IMR-90 (cell line): ENCODE measurements at regions not wholly inside any gene's neighbourhood (a gene's known extent, or its start where the extent isn't known, plus 50 kb on each side); places are given as distances from the start of the nearest gene placed in this dataset.

Source experiments
- ATAC-seq: fragments of 200-7000 bp; cut with Tn5 transposase; 2 replicates; pipeline ENCODE4 v1.9.1; 2020; ENCODE audit warnings: low read depth, mild to moderate bottlenecking, moderate library complexity
- BruUV-seq: library from RNA; stranded (reverse); fragments of 400-500 nt; replicated peaks from 2 replicates; lab custom pipeline; 2021; lab: Mats Ljungman, UMichigan
- CTCF ChIA-PET: fragments of 300-600 bp; formaldehyde crosslinking; extraction: SDS; loops from one replicate; lab custom pipeline; 2021; ENCODE audit warnings: antibody characterized with exemption; lab: Yijun Ruan, JAX
- POLR2A ChIA-PET: fragments of 300-600 bp; sonication (Branson Sonifier 250); formaldehyde crosslinking; loops from one replicate; lab custom pipeline; 2022; ENCODE audit warnings: antibody characterized with exemption; ENCODE audit not compliant: unreplicated experiment; lab: Charles Lee
- DNase-seq: peaks from one replicate; pipeline ENCODE4 v3.0.0; 2013
- H2AFZ ChIP-seq: replicated peaks from 2 replicates; pipeline ENCODE3; 2013; ENCODE audit warnings: low read length, mild to moderate bottlenecking; ENCODE audit not compliant: poor library complexity
- H2AK5ac ChIP-seq: 2 replicates; pipeline ENCODE4 v1.6.1; 2013; ENCODE audit warnings: low read depth, low read length, inconsistent platforms
- H2AK9ac ChIP-seq: replicated peaks from 2 replicates; pipeline ENCODE3; 2013; ENCODE audit warnings: mild to moderate bottlenecking, low read depth, low read length, moderate library complexity; ENCODE audit not compliant: poor library complexity
- H2BK120ac ChIP-seq: 2 replicates; pipeline ENCODE4 v1.6.1; 2013; ENCODE audit warnings: low read depth, low read length, inconsistent platforms
- H2BK15ac ChIP-seq: 3 replicates; pipeline ENCODE4 v1.6.1; 2013; ENCODE audit warnings: low read depth, low read length, inconsistent platforms
- H2BK20ac ChIP-seq: 2 replicates; pipeline ENCODE4 v1.6.1; 2013; ENCODE audit warnings: low read depth, mild to moderate bottlenecking, inconsistent platforms, low read length, moderate library complexity
- H2BK5ac ChIP-seq: 2 replicates; pipeline ENCODE4 v1.6.1; 2013; ENCODE audit warnings: mild to moderate bottlenecking, low read depth, low read length, inconsistent platforms; ENCODE audit not compliant: poor library complexity, severe bottlenecking
- H3K14ac ChIP-seq: replicated peaks from 2 replicates; pipeline ENCODE4 v1.6.1; 2013; ENCODE audit warnings: low read depth, low read length, inconsistent platforms
- H3K18ac ChIP-seq: 2 replicates; pipeline ENCODE4 v1.6.1; 2013; ENCODE audit warnings: low read depth, low read length, control low read depth
- H3K23ac ChIP-seq: 2 replicates; pipeline ENCODE4 v1.6.1; 2013; ENCODE audit warnings: low read depth, low read length, inconsistent platforms
- H3K27ac ChIP-seq: 2 replicates; pipeline ENCODE4 v1.5.1; 2013; ENCODE audit warnings: mild to moderate bottlenecking, control low read depth, low read length; ENCODE audit not compliant: insufficient read depth
- H3K27me3 ChIP-seq: 2 replicates; pipeline ENCODE4 v1.6.1; 2013; ENCODE audit warnings: low read length; ENCODE audit not compliant: control insufficient read depth, insufficient read depth
- H3K36me3 ChIP-seq: 2 replicates; pipeline ENCODE4 v1.6.1; 2013; ENCODE audit warnings: low read length, mixed read lengths; ENCODE audit not compliant: control insufficient read depth, insufficient read depth
- H3K4ac ChIP-seq: 2 replicates; pipeline ENCODE4 v1.6.1; 2013; ENCODE audit warnings: low read depth, low read length, inconsistent platforms
- H3K4me1 ChIP-seq: 2 replicates; pipeline ENCODE4 v1.6.1; 2013; ENCODE audit warnings: low read length, mixed read lengths; ENCODE audit not compliant: control insufficient read depth, insufficient read depth
- H3K4me2 ChIP-seq: 2 replicates; pipeline ENCODE4 v1.6.1; 2013; ENCODE audit warnings: low read depth, mild to moderate bottlenecking, control low read depth, low read length, moderate library complexity
- H3K4me3 ChIP-seq: 2 replicates; pipeline ENCODE4 v1.5.1; 2013; ENCODE audit warnings: low read depth, mild to moderate bottlenecking, control low read depth, low read length, moderate library complexity; ENCODE audit not compliant: insufficient read depth
- H3K56ac ChIP-seq: 2 replicates; pipeline ENCODE4 v1.6.1; 2013; ENCODE audit warnings: low read length, inconsistent platforms; ENCODE audit not compliant: insufficient read depth; ENCODE audit errors: extremely low read depth
- H3K79me1 ChIP-seq, 2 experiments: 2 replicates each; pipeline ENCODE4 v1.6.1; 2013; ENCODE audit warnings: low read length in 2 of 2, inconsistent platforms in 1 of 2, low read depth in 1 of 2
- H3K9ac ChIP-seq: 2 replicates; pipeline ENCODE4 v1.6.1; 2013; ENCODE audit warnings: low read depth, low read length, control low read depth
- H3K9me1 ChIP-seq: 2 replicates; pipeline ENCODE4 v1.6.1; 2013; ENCODE audit warnings: low read length, inconsistent platforms; ENCODE audit not compliant: insufficient read depth
- H3K9me3 ChIP-seq: 2 replicates; pipeline ENCODE4 v1.6.1; 2013; ENCODE audit warnings: low read length; ENCODE audit not compliant: control insufficient read depth, insufficient read depth
- H4K20me1 ChIP-seq: 2 replicates; pipeline ENCODE4 v1.6.1; 2013; ENCODE audit warnings: low read length, inconsistent platforms; ENCODE audit not compliant: insufficient read depth
- H4K5ac ChIP-seq: 2 replicates; pipeline ENCODE4 v1.6.1; 2013; ENCODE audit warnings: mild to moderate bottlenecking, low read depth, low read length, control low read depth
- H4K8ac ChIP-seq, 2 experiments: 2 replicates each; pipeline ENCODE4 v1.6.1; 2013; ENCODE audit warnings: low read depth in 2 of 2, low read length in 2 of 2, control low read depth in 1 of 2, inconsistent platforms in 1 of 2
- H4K91ac ChIP-seq: 2 replicates; pipeline ENCODE4 v1.6.1; 2013; ENCODE audit warnings: low read depth, low read length, inconsistent platforms; ENCODE audit not compliant: insufficient read depth
- MAZ ChIP-seq: IDR thresholded peaks from 2 replicates; pipeline ENCODE4 v1.6.1; 2012; ENCODE audit warnings: low read depth, mild to moderate bottlenecking, low read length, improper control_type of control experiment, moderate library complexity, borderline replicate concordance
- WGBS, 2 experiments: methylation state at CpG; one replicate each; pipeline versions ENCODE4 v1.1.5 to v1.1.7; 2013; ENCODE audit warnings: missing lambda C conversion rate in 2 of 2; ENCODE audit not compliant: insufficient read length in 1 of 2; ENCODE audit errors: extremely low coverage in 2 of 2; 5-methylcytosine and 5-hydroxymethylcytosine counted together
- dilution Hi-C: fragments of 300-500 bp; cut with HindIII; formaldehyde crosslinking; loops from one replicate; pipeline ENCODE4 v1.14.3; 2018; ENCODE audit warnings: low sequenced_read_pairs; ENCODE audit not compliant: unreplicated experiment
- in situ Hi-C: fragments of 300-500 bp; cut with MboI; formaldehyde crosslinking; loops from 3 replicates; pipeline ENCODE4 v1.14.3; 2019; ENCODE audit warnings: low sequenced_read_pairs, inconsistent platforms, mixed read lengths
- intact Hi-C: fragments of 100-400 bp; cut with micrococcal nuclease; formaldehyde crosslinking; loops from 2 replicates; pipeline ENCODE4 v1.10.0; 2022

GRCh38 chr4:157880761-157881160 is 292.1 kb downstream of the GASK1B start:
- H4K8ac ChIP-seq, result no peak overlapping the region
- no peak overlapping the region for H3K4ac ChIP-seq
- no peaks in the 10 kb centered on the region for H3K36me3 ChIP-seq
- ATAC-seq (no peak), DNase-seq (no peak)
- ChIA-PET CTCF (interaction anchor here (0.5 kb wide), 1 partner anchor 372 kb away, joined by 3 read pairs; no protein-coding TSS in a partner anchor), POLR2A (no interaction called here)
- intact Hi-C loops (no loop called here), in situ Hi-C loops (no loop called here), dilution Hi-C loops (no loop called here)
- TF ChIP-seq MAZ, result no peak
- no peak overlapping the region for H3K18ac ChIP-seq
- H3K9me1 ChIP-seq, result no peaks in the 10 kb centered on the region
- H4K20me1 ChIP-seq, result no peaks in the 10 kb centered on the region
- no peak overlapping the region for H3K23ac ChIP-seq
- H3K4me3 ChIP-seq, result no peak overlapping the region
- H4K91ac ChIP-seq, result no peak overlapping the region
- no peak overlapping the region for H2AK5ac ChIP-seq
- BruUV-seq, result no TSS peak
- no peak overlapping the region for H3K27ac ChIP-seq
- no peak overlapping the region for H2BK20ac ChIP-seq
- no peak overlapping the region for H2AFZ ChIP-seq
- no peak overlapping the region for H4K5ac ChIP-seq
- no peaks in the 10 kb centered on the region for H3K4me1 ChIP-seq
- H3K79me1 ChIP-seq, result no peaks in the 10 kb centered on the region
- no peak overlapping the region for H3K4me2 ChIP-seq
- H2BK15ac ChIP-seq, result no peak overlapping the region
- no peak overlapping the region for H3K56ac ChIP-seq
- H3K27me3 ChIP-seq, result no peaks in the 10 kb centered on the region
- H2BK5ac ChIP-seq, result no peak overlapping the region
- H3K14ac ChIP-seq, result no peak overlapping the region
- no peak overlapping the region for H3K9ac ChIP-seq
- no peak overlapping the region for H2BK120ac ChIP-seq
- no peaks in the 10 kb centered on the region for H3K9me3 ChIP-seq
- WGBS, 2 experiments, result no CpG with 5 or more reads among the region's 2 CpGs
- H2AK9ac ChIP-seq, result no peak overlapping the region
